Liver (tissue), 3 donors: ENCODE measurements at regions not wholly inside any gene's neighbourhood (a gene's known extent, or its start where the extent isn't known, plus 50 kb on each side); places are given as distances from the start of the nearest gene placed in this dataset.

ENCODE experiments used
- JUND ChIP-seq, 2 donors: IDR thresholded peaks; 2 replicates each; pipeline ENCODE4 v1.6.1; 2016; ENCODE audit warnings: antibody characterized with exemption in 2 of 2
- SP1 ChIP-seq: IDR thresholded peaks from 2 replicates; pipeline ENCODE4 v1.6.1; 2018; ENCODE audit warnings: antibody characterized with exemption, mild to moderate bottlenecking
- TF ChIP-seq, protein P1 (sequence below): IDR thresholded peaks from 2 replicates; pipeline ENCODE4 v1.6.1; 2016; ENCODE audit warnings: antibody characterized with exemption
- TF ChIP-seq, protein P2 (sequence below): fragments of 150-350 bp; IDR thresholded peaks from 2 replicates; pipeline ENCODE4 v1.5.1; 2017; ENCODE audit warnings: improper control_type of control experiment, low read depth, low read length; ENCODE audit not compliant: missing input control
- TF ChIP-seq, protein P3 (sequence below): IDR thresholded peaks from 2 replicates; pipeline ENCODE4 v1.6.1; 2016; ENCODE audit warnings: antibody characterized with exemption, mild to moderate bottlenecking
- donor health status: healthy.
- donor health status: healthy.

DNA sequence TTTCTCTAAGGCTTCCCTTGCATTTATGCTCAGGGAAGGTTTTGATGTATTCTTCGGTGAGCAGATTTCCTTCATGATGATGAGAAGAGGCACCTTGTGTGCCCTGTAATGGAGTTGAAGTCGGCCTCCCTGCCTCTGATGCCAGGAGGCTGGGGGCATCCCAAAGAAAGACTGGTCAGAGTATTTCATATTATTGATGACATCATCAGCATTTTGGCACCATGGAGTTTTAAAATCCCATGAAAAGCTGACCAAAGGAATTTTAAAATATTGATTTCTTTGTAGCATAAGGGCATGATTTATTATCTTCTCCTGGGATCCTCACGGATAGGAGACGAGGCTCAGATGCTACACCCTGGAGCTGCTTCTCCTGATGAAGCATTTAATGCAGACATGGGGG lies 231.2 kb upstream of the IRX1 start:
- TF ChIP-seq, protein P1, sequence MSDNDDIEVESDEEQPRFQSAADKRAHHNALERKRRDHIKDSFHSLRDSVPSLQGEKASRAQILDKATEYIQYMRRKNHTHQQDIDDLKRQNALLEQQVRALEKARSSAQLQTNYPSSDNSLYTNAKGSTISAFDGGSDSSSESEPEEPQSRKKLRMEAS = no peak
- TF ChIP-seq, protein P2, sequence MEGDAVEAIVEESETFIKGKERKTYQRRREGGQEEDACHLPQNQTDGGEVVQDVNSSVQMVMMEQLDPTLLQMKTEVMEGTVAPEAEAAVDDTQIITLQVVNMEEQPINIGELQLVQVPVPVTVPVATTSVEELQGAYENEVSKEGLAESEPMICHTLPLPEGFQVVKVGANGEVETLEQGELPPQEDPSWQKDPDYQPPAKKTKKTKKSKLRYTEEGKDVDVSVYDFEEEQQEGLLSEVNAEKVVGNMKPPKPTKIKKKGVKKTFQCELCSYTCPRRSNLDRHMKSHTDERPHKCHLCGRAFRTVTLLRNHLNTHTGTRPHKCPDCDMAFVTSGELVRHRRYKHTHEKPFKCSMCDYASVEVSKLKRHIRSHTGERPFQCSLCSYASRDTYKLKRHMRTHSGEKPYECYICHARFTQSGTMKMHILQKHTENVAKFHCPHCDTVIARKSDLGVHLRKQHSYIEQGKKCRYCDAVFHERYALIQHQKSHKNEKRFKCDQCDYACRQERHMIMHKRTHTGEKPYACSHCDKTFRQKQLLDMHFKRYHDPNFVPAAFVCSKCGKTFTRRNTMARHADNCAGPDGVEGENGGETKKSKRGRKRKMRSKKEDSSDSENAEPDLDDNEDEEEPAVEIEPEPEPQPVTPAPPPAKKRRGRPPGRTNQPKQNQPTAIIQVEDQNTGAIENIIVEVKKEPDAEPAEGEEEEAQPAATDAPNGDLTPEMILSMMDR = no peak
- TF ChIP-seq JUND (IDR thresholded peaks at IDR 0.05) (no peak), SP1 (no peak)
- TF ChIP-seq, protein P3, sequence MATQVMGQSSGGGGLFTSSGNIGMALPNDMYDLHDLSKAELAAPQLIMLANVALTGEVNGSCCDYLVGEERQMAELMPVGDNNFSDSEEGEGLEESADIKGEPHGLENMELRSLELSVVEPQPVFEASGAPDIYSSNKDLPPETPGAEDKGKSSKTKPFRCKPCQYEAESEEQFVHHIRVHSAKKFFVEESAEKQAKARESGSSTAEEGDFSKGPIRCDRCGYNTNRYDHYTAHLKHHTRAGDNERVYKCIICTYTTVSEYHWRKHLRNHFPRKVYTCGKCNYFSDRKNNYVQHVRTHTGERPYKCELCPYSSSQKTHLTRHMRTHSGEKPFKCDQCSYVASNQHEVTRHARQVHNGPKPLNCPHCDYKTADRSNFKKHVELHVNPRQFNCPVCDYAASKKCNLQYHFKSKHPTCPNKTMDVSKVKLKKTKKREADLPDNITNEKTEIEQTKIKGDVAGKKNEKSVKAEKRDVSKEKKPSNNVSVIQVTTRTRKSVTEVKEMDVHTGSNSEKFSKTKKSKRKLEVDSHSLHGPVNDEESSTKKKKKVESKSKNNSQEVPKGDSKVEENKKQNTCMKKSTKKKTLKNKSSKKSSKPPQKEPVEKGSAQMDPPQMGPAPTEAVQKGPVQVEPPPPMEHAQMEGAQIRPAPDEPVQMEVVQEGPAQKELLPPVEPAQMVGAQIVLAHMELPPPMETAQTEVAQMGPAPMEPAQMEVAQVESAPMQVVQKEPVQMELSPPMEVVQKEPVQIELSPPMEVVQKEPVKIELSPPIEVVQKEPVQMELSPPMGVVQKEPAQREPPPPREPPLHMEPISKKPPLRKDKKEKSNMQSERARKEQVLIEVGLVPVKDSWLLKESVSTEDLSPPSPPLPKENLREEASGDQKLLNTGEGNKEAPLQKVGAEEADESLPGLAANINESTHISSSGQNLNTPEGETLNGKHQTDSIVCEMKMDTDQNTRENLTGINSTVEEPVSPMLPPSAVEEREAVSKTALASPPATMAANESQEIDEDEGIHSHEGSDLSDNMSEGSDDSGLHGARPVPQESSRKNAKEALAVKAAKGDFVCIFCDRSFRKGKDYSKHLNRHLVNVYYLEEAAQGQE = no peak
